ENCODE measurements at regions not wholly inside any gene's neighbourhood (a gene's known extent, or its start where the extent isn't known, plus 50 kb on each side); places are given as distances from the start of the nearest gene placed in this dataset.

DNA sequence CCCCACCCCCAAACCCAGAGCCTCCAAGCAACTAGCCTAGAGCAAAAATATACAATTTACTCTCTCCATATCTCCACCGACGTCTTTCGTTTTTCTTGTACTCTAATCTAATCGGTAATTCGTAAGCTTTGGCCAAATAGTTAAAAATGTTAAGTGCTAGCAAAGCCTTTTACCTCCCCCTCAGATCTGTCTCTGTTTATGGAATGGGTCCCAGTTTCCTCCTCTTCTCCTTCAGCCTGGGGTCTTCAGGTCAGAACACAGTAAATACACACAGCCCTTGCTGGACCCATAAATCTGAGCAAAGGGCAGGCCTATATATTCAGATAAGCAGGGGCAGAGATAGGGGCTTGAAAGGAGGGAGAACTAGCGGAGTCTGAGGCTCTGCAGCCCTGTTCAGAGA, 267.4 kb downstream of the MEIS1 start:
- TF ChIP-seq GATA3 (IDR thresholded peaks at IDR 0.05; ENCODE audit: low read depth, low read length): no peak
- TF ChIP-seq GATA2 (IDR thresholded peaks at IDR 0.05; ENCODE audit: low read depth, low read length): no peak

Data from SH-SY5Y (cell line).